ENCODE measurements at regions not wholly inside any gene's neighbourhood (a gene's known extent, or its start where the extent isn't known, plus 50 kb on each side); places are given as distances from the start of the nearest gene placed in this dataset.

- no peak for DNase-seq
Observed at GRCh38 chr5:161235569-161235968, 311.0 kb downstream of the GABRB2 start.

DNA sequence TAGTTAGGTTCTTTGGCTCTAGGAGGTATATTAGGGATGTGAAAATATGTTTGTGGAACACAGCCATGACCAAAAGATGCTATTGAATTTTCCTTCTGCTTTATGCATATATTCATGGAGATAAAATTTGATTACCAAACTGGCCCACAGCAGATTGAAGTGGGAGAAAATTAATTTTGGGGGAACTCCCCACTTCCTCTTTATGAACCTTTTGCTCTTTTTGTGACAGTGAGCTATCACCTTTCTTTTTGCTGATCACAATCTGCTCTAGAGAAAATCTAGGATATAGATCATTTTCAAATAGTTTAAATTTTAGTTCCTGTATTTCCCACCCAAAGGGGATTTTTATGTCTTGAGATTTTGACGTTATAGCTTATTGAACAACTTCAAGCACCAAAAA lies 313.0 kb downstream of the GABRB2 start:
- no peak for DNase-seq

DNA sequence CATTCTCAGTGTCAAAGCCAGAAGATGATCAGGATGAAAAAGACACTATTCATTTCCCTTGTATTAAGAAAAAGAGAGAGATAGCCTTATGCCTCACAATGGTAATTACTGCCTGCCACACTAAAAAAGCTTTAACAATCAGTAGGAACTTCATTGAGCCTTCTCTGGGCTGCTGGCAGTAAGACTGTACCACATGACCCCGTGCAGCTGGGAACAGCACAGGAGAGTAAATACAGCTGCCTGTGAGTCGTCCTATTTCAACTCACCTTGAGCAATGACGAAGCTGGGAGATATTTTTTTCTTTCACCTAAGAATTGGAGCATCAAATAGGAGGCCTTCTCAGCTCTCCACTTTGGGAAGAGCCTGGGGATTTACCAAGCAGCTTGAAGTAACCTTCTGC lies 316.3 kb downstream of the GABRB2 start:
- DNase-seq = no peak

- DNase-seq = no peak
Observed at GRCh38 chr5:161219816-161220215, 326.7 kb downstream of the GABRB2 start.

GRCh38 chr5:161216877-161217276 lies 329.6 kb downstream of the GABRB2 start:
- DNase-seq = no peak

GRCh38 chr5:161212123-161212712 lies 334.3 kb downstream of the GABRB2 start:
- DNase-seq = no peak

DNA sequence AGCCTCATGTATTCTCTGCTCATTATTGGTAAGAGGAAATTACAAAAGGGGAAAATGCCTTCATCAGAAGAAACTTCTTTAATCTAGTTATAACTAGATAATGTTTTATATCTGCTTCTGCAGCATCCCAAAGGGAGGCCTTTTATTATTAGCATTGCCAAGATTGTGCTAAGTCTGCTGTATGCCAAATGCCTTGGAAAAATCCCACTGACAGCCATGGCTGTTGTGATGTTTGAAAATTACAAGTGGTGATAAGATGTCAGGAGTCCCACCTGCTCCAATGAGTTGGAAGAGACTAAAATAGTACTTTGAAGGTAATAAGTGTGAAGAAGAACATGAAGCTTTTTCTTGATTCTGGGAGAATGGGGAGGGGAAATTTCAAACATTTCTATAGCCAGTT lies 345.0 kb downstream of the GABRB2 start:
- DNase-seq = no peak

DNA sequence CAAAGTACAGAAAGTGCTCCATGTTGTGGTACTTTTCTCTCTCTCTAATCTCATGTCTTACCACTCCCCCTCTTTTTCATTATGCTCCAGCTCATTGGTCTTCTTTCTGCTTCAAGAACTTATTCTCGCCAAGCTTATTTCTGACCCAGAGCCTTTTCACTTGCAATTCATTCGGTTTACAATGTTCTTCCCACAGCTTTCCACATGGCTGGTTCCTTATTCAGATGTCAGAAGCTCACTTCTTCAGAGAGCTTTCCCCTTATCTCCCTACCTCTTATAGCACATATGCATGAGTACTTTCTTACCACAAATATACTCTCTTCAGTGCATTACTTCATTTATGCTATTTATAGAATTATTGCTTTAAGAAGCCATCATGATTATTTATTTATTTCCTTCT lies 338.8 kb upstream of the ATP10B start:
- DNase-seq = no peak

- no peak for DNase-seq
Observed at GRCh38 chr5:161190086-161190485, 338.1 kb upstream of the ATP10B start.

DNA sequence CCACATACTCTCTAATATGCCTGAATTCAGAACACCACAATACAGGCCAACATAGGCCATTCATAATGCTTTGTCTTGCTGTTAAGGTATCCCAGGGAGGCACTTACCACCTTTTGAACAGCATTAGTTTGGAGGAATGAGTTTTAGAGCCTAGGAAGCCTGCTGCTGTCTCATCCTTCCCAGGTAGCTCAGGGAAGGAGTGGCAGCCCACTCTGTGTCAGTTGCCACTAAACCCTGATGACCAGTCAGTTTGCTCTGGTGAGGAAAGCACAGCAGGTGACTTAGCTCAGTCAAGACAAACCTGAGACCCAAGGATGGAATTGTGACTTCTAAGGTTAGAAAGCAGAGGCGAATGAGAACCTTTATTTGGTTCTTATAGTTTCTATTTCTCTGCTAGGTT lies 337.4 kb upstream of the ATP10B start:
- no peak for DNase-seq

GRCh38 chr5:161183559-161183958 lies 331.5 kb upstream of the ATP10B start:
- no peak for DNase-seq

DNA sequence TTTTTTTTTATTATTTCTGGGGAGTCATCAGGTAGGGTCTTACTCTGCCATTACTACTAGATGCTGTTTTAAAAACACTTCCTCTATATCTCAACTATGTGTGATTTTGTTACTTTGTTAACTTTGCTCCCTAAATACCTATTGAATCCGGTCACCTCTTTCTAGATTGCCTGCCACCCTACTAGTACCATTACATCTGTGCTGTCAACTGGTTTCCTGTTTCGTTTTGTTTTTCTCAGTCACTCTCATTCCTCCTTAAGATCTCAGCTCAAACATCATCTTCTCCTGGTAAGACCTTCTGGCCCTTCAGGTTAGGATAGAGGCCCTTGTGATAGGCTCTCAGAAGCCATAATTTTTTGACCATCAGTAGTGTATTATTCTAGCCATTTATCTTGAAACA lies 324.2 kb upstream of the ATP10B start:
- no peak for DNase-seq

DNA sequence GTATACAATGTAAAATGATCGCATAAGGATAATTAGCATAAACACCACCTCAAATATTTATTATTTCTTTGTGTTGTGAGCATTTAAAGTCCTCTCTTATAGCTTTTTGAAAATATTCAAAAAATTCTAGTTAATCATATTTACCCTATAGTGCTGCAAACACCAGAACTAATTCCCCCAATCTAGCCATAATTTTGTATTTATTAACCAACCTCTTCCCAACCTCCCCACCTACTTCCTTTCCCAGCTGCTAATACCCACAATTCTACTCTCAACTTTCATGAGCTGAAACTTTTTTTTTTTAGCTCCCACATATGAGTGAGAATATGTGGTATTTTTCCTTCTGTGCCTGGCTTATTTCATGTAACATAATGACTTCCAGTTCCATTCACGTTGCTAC lies 317.8 kb upstream of the ATP10B start:
- no peak for DNase-seq

GRCh38 chr5:161167016-161167767 lies 315.2 kb upstream of the ATP10B start:
- no peak for DNase-seq

GRCh38 chr5:161165998-161166660 lies 314.1 kb upstream of the ATP10B start:
- no peak for DNase-seq

DNA sequence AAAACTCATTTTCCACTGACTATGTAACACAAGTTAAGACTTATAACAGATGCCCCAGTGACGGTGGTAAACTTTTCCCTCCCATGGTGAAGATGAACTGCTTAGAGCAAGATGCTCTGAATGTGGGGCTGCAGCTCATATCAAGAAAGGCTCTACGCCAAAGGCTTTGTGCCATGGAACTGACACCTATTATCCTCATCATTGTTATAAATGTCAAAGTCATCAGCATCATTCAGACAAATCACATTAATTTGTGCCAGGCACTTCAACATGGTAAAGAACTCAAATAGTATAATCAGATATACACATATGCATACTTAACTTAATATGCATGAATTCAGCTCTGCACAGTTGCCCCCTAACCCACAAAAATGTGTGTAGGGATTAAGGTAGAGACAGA lies 305.9 kb upstream of the ATP10B start:
- DNase-seq = no peak

- DNase-seq = no peak
Observed at GRCh38 chr5:161155451-161155850, 303.4 kb upstream of the ATP10B start.

DNA sequence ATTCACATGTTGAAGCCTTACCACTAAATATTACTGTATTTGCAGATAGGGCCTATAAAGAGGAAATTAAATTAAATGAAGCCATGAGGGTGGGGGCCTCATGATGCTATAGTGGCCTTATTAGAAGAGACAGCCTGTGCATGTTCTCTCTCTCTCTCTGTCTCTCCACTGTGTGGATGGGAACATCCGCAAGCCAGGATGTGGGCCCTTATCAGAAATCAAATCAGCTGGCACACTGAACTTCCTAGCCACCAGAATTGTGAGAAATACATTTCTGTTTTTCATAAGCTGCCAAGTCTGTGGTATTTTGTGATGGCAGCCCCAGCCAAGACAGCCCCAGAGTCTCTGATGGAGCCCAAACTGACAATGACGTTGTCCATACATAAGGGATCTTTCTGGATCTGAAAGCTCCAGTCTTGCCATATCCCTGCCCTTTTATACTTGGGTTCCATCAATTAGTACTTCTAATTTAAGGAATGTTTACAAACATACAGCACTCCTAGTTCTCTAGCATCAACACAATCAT lies 300.5 kb upstream of the ATP10B start:
- no peak for DNase-seq

DNA sequence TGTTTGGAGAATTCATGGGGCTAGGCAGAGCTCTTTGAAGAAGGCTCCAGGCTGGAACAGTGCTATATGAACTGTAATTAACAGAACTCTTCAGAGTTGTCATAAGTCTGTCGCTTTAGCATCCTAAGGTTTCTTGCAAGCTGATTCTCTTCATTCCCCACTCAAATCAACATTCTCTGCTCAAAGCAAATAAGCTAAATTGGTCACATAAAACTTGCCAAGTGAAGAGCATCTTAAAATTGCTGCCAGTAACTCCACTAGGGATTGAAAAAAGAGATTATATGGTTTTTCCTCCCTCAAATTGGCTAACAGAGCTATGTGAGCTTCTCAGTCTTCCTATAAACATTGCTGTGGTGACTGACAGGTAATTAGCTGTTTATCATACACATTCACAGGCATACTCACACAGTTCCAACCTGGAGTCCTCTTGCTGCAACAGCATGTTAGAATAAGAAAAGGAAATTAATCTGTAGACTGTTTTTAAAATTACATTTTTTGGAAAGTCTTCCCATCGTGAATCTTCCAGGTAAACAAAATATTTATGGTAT lies 298.5 kb upstream of the ATP10B start:
- DNase-seq = no peak

DNA sequence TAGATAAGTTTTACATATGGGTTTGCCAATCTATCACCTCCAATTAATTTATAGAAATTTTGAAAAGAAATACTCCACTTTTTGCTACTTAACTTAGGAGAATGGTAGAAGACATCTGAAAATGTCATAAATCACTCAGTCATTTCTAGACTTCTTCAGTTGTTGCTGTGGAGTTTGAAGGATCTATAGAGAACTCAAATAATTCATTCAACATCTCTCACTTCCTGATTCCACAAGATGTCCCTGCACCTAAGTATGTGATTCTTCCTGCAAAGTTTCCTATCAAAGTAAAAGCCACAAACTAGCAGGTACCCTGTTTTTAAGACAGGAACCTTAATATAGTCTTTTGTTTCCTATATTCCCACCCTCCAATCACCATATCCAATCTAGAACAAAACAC lies 297.1 kb upstream of the ATP10B start:
- DNase-seq = no peak

DNA sequence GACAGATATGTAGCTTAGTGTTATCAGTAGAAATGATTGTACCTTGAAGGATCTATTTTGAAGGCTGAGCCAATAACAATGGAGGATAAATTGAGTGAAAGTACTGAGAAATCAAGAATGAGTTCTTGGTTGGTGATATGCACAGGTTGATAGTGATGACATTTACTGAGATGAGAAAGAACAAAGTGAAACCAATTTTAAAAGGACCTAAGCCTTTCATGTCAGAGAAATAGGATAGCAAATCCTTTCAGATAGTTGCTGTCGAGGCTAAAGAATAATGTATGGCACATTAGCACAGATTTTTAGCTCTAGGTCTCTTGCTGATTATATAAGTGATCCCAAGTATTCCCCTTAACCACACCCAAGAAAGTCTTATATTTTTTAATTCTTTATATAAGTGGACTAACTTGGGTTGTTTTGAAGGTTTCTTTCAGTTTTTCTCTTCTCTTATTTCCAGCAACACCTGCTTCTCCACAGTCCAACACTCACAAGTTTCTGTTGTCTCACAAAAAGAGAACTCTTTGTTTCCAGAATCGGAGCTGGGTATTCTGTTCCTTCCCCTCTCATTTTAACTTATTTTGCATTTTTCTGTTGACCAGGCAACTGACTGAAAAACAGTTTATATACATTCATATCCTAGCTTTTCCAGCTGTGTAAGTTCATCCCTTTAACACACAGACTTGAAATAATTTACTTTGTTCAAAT lies 286.9 kb upstream of the ATP10B start:
- no peak for DNase-seq

DNA sequence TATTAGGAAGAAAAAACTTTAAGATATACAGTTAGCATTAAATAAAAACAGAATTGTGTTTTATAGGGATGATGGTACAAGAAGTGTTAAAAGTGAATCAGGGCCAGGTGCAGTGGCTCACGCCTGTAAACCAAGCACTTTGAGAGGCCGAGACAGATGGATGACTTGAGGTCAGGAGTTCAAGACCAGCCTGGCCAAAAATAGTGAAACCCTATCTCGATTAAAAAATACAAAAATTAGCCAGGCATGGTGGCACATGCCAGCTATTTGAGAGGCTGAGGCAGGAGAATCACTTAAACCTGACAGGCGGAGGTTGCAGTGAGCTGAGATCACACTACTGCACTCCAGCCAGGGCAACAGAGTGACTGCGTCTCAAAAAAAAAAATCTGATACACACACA lies 282.9 kb upstream of the ATP10B start:
- DNase-seq = no peak

GRCh38 chr5:161134083-161134482 lies 282.1 kb upstream of the ATP10B start:
- DNase-seq = no peak

Data from EL (cell line).